ENCODE measurements at regions not wholly inside any gene's neighbourhood (a gene's known extent, or its start where the extent isn't known, plus 50 kb on each side); places are given as distances from the start of the nearest gene placed in this dataset.

DNA sequence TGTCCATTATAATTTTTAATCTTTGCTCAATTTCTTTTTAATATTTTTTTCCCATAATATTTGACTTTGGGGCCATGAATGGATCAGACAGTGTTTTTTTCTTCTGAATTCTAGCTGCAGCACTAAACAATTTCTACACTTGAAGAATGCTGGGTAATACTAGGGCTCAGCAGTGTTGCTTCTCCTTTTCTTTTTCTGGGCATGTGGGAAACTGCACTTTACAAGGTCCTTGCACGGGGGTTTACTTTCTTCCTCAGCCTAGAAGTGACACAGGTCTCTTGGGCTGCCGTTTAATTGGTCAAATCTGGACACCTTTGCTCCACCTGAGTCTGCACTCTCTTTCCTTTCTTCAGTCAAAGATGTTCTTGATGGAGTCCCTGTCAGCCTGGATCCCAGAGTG lies 135.4 kb upstream of the APCDD1 start:
- TF ChIP-seq POLR2A (IDR thresholded peaks at IDR 0.05), result no peak
- TF ChIP-seq, protein P1, sequence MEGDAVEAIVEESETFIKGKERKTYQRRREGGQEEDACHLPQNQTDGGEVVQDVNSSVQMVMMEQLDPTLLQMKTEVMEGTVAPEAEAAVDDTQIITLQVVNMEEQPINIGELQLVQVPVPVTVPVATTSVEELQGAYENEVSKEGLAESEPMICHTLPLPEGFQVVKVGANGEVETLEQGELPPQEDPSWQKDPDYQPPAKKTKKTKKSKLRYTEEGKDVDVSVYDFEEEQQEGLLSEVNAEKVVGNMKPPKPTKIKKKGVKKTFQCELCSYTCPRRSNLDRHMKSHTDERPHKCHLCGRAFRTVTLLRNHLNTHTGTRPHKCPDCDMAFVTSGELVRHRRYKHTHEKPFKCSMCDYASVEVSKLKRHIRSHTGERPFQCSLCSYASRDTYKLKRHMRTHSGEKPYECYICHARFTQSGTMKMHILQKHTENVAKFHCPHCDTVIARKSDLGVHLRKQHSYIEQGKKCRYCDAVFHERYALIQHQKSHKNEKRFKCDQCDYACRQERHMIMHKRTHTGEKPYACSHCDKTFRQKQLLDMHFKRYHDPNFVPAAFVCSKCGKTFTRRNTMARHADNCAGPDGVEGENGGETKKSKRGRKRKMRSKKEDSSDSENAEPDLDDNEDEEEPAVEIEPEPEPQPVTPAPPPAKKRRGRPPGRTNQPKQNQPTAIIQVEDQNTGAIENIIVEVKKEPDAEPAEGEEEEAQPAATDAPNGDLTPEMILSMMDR (IDR thresholded peaks at IDR 0.05), result no peak
- Histone ChIP-seq H3K4me1 (no peaks in the 10 kb centered on the region), H3K36me3 (no peaks in the 10 kb centered on the region), H3K9me3 (no peaks in the 10 kb centered on the region), H3K27me3 (no peaks in the 10 kb centered on the region), H3K27ac (no peak overlapping the region), H3K4me3 (no peak overlapping the region)
- DNase-seq, result no peak

GRCh38 chr18:10319914-10320600 lies 134.4 kb upstream of the APCDD1 start:
- H3K4me3 ChIP-seq, result no peak overlapping the region
- H3K9me3 ChIP-seq, result no peaks in the 10 kb centered on the region
- no peak overlapping the region for H3K27ac ChIP-seq
- no peaks in the 10 kb centered on the region for H3K4me1 ChIP-seq
- no peaks in the 10 kb centered on the region for H3K27me3 ChIP-seq
- TF ChIP-seq, protein P1 (IDR thresholded peaks at IDR 0.05), result no peak
- TF ChIP-seq POLR2A (IDR thresholded peaks at IDR 0.05), result no peak
- H3K36me3 ChIP-seq, result no peaks in the 10 kb centered on the region
- no peak for DNase-seq

DNA sequence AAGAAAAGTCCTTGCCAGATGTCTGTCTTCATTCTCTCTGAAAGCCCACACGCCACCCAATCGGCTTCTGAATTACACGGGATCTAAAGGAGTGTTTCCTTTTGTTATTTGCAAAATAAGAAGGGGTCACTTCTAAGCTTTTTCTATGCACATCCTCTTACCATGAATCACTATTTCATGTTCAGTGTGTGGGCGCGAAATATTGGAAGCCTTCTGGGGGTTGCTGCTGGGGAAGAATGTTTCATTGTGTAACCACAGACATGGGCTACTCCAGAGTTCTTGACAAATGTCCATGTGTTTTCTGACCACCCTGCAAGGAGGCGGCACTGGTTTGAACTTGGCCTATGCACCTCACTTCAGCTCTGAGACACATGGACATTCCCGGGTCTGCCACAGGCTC lies 133.6 kb upstream of the APCDD1 start:
- no peaks in the 10 kb centered on the region for H3K27me3 ChIP-seq
- TF ChIP-seq, protein P1 (IDR thresholded peaks at IDR 0.05), result no peak
- TF ChIP-seq POLR2A (IDR thresholded peaks at IDR 0.05), result no peak
- no peaks in the 10 kb centered on the region for H3K4me1 ChIP-seq
- H3K27ac ChIP-seq, result no peak overlapping the region
- H3K36me3 ChIP-seq, result no peaks in the 10 kb centered on the region
- DNase-seq, result no peak
- H3K9me3 ChIP-seq, result no peaks in the 10 kb centered on the region
- H3K4me3 ChIP-seq, result no peak overlapping the region

DNA sequence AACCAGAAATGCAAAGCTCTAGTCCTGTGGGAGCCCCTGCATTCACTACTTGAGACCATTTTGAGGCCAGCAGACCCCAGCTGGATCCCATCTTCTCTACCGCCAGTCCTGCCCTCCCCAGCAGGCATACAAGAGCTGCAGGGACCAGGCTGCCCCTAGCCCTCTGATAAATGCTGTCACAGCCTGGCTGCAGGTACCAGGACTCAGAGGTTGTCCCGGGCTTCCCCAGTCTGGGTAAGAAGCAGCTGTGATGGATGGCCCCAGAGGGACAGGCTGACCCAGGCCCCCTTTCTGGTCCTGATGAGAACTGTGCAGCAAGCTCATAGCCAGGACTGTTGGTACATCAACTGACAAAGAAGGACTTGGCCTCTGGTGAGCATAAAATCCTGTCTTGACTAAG lies 132.9 kb upstream of the APCDD1 start:
- Histone ChIP-seq H3K9me3 (no peaks in the 10 kb centered on the region), H3K4me1 (no peaks in the 10 kb centered on the region), H3K27ac (no peak overlapping the region), H3K36me3 (no peaks in the 10 kb centered on the region), H3K4me3 (no peak overlapping the region), H3K27me3 (no peaks in the 10 kb centered on the region)
- no peak for DNase-seq
- TF ChIP-seq, protein P1 (IDR thresholded peaks at IDR 0.05), result no peak
- no peak for TF ChIP-seq POLR2A (IDR thresholded peaks at IDR 0.05)

DNA sequence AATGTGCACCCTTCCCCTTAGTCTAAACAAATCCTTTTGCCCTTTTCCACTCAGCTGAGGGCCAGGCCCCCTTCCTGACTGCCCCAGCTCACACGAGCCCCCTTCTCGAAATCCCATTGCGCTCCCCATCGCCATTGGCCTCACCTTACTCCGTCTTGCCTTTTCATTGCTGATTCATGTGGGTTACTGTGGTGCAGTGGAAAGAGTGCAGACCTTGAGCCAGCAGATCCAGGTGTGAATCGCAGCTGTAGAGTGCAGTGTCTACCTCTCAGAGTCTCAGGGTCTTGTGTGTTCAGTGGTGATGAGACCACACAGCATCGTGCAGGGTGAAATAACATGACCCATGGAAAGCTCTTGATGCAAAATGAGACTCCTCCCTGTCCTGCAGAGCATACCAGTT lies 132.4 kb upstream of the APCDD1 start:
- no peak for DNase-seq
- TF ChIP-seq, protein P1 (IDR thresholded peaks at IDR 0.05), result no peak
- no peak for TF ChIP-seq POLR2A (IDR thresholded peaks at IDR 0.05)
- H3K4me3 ChIP-seq, result no peak overlapping the region

GRCh38 chr18:10322435-10322834 lies 132.0 kb upstream of the APCDD1 start:
- no peak for DNase-seq
- H3K36me3 ChIP-seq, result no peaks in the 10 kb centered on the region
- H3K27ac ChIP-seq, result no peak overlapping the region
- H3K27me3 ChIP-seq, result no peaks in the 10 kb centered on the region
- H3K4me1 ChIP-seq, result no peaks in the 10 kb centered on the region
- no peaks in the 10 kb centered on the region for H3K9me3 ChIP-seq
- no peak for TF ChIP-seq POLR2A (IDR thresholded peaks at IDR 0.05)
- TF ChIP-seq, protein P1 (IDR thresholded peaks at IDR 0.05), result no peak
- no peak overlapping the region for H3K4me3 ChIP-seq

More for the DNA sequence above, 132.4 kb upstream of the APCDD1 start:
- Histone ChIP-seq H3K27ac (no peak overlapping the region), H3K36me3 (no peaks in the 10 kb centered on the region), H3K4me1 (no peaks in the 10 kb centered on the region), H3K9me3 (no peaks in the 10 kb centered on the region), H3K27me3 (no peaks in the 10 kb centered on the region)
